ENCODE measurements at regions not wholly inside any gene's neighbourhood (a gene's known extent, or its start where the extent isn't known, plus 50 kb on each side); places are given as distances from the start of the nearest gene placed in this dataset.

DNA sequence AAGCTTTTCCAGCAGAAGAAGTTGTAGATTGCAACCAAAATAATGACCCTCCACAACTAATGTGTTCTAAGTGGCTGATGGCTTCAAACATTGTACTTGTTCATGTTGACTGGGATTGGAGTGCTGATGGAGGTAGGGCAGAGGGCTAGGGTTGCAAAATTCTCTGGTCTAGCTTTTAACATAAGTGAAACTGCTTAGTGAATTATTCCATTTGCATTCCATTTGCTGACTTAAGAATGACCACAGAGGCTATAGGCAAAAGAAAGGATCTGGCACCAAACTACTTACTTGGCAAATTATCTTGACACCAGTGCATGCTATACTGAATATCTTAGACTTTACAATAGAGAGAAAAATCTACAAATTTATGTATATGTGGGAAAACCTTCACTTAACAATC lies 287.0 kb downstream of the FGF9 start:
- no peak overlapping the region for H3K4me2 ChIP-seq
- Mint-ChIP-seq H3K9me3 (peaks cover 66% of the 10 kb centered on the region), H3K27me3 (ENCODE audit: insufficient read depth, low read depth, poor library complexity) (peaks cover 3% of the 10 kb centered on the region), H3K27ac (no peak overlapping the region), H3K4me3 (no peak overlapping the region), H3K4me1 (no peaks in the 10 kb centered on the region), H3K36me3 (ENCODE audit: low read depth) (peaks cover 17% of the 10 kb centered on the region)
- H2AFZ ChIP-seq: no peak overlapping the region
- no peaks in the 10 kb centered on the region for H3F3A ChIP-seq (replicated peaks; ENCODE audit: low read depth)
- H3K36me3 ChIP-seq (ENCODE audit: insufficient read depth): peaks cover 10% of the 10 kb centered on the region; the same call in 1 of the 2 replicates
- H3K27me3 ChIP-seq (ENCODE audit: insufficient read depth): no peaks in the 10 kb centered on the region
- ATAC-seq: no peak
- H3K4me1 ChIP-seq (ENCODE audit: insufficient read depth): no peaks in the 10 kb centered on the region
- no peaks in the 10 kb centered on the region for H3K79me2 ChIP-seq (replicated peaks; ENCODE audit: insufficient read depth)
- no peaks in the 10 kb centered on the region for H4K20me1 ChIP-seq (replicated peaks; ENCODE audit: insufficient read depth)
- DNase-seq (ENCODE audit: low spot score): no peak
- H3K4me3 ChIP-seq: no peak overlapping the region
- no peak overlapping the region for H3K27ac ChIP-seq (ENCODE audit: low read depth)
- H3K9me2 ChIP-seq (ENCODE audit: insufficient read depth): no peaks in the 10 kb centered on the region
- TF ChIP-seq JUNB (IDR thresholded peaks at IDR 0.05; ENCODE audit: unreplicated experiment) (no peak), EZH2 (IDR thresholded peaks at IDR 0.05; ENCODE audit: low read depth, unreplicated experiment) (no peak), STAT1 (IDR thresholded peaks at IDR 0.05; ENCODE audit: unreplicated experiment) (no peak), ZNF331 (CRISPR knock-in tag; IDR thresholded peaks at IDR 0.05; ENCODE audit: low read depth) (no peak), EZH2phosphoT487 (IDR thresholded peaks at IDR 0.05; ENCODE audit: unreplicated experiment) (no peak), ZNF114 (CRISPR knock-in tag; IDR thresholded peaks at IDR 0.05) (no peak), CREB1 (CRISPR knock-in tag; IDR thresholded peaks at IDR 0.05; ENCODE audit: low read depth) (no peak), NANOG (IDR thresholded peaks at IDR 0.05; ENCODE audit: borderline replicate concordance) (no peak), POLR2AphosphoS5 (IDR thresholded peaks at IDR 0.05; ENCODE audit: low read depth) (no peak)
- TF ChIP-seq, protein P1, sequence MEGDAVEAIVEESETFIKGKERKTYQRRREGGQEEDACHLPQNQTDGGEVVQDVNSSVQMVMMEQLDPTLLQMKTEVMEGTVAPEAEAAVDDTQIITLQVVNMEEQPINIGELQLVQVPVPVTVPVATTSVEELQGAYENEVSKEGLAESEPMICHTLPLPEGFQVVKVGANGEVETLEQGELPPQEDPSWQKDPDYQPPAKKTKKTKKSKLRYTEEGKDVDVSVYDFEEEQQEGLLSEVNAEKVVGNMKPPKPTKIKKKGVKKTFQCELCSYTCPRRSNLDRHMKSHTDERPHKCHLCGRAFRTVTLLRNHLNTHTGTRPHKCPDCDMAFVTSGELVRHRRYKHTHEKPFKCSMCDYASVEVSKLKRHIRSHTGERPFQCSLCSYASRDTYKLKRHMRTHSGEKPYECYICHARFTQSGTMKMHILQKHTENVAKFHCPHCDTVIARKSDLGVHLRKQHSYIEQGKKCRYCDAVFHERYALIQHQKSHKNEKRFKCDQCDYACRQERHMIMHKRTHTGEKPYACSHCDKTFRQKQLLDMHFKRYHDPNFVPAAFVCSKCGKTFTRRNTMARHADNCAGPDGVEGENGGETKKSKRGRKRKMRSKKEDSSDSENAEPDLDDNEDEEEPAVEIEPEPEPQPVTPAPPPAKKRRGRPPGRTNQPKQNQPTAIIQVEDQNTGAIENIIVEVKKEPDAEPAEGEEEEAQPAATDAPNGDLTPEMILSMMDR (conservative IDR thresholded peaks at IDR 0.05; ENCODE audit: low read depth in 2 of 2): no peak
- TF ChIP-seq, protein P2, sequence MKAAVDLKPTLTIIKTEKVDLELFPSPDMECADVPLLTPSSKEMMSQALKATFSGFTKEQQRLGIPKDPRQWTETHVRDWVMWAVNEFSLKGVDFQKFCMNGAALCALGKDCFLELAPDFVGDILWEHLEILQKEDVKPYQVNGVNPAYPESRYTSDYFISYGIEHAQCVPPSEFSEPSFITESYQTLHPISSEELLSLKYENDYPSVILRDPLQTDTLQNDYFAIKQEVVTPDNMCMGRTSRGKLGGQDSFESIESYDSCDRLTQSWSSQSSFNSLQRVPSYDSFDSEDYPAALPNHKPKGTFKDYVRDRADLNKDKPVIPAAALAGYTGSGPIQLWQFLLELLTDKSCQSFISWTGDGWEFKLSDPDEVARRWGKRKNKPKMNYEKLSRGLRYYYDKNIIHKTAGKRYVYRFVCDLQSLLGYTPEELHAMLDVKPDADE (IDR thresholded peaks at IDR 0.05): no peak
- TF ChIP-seq, protein P3, sequence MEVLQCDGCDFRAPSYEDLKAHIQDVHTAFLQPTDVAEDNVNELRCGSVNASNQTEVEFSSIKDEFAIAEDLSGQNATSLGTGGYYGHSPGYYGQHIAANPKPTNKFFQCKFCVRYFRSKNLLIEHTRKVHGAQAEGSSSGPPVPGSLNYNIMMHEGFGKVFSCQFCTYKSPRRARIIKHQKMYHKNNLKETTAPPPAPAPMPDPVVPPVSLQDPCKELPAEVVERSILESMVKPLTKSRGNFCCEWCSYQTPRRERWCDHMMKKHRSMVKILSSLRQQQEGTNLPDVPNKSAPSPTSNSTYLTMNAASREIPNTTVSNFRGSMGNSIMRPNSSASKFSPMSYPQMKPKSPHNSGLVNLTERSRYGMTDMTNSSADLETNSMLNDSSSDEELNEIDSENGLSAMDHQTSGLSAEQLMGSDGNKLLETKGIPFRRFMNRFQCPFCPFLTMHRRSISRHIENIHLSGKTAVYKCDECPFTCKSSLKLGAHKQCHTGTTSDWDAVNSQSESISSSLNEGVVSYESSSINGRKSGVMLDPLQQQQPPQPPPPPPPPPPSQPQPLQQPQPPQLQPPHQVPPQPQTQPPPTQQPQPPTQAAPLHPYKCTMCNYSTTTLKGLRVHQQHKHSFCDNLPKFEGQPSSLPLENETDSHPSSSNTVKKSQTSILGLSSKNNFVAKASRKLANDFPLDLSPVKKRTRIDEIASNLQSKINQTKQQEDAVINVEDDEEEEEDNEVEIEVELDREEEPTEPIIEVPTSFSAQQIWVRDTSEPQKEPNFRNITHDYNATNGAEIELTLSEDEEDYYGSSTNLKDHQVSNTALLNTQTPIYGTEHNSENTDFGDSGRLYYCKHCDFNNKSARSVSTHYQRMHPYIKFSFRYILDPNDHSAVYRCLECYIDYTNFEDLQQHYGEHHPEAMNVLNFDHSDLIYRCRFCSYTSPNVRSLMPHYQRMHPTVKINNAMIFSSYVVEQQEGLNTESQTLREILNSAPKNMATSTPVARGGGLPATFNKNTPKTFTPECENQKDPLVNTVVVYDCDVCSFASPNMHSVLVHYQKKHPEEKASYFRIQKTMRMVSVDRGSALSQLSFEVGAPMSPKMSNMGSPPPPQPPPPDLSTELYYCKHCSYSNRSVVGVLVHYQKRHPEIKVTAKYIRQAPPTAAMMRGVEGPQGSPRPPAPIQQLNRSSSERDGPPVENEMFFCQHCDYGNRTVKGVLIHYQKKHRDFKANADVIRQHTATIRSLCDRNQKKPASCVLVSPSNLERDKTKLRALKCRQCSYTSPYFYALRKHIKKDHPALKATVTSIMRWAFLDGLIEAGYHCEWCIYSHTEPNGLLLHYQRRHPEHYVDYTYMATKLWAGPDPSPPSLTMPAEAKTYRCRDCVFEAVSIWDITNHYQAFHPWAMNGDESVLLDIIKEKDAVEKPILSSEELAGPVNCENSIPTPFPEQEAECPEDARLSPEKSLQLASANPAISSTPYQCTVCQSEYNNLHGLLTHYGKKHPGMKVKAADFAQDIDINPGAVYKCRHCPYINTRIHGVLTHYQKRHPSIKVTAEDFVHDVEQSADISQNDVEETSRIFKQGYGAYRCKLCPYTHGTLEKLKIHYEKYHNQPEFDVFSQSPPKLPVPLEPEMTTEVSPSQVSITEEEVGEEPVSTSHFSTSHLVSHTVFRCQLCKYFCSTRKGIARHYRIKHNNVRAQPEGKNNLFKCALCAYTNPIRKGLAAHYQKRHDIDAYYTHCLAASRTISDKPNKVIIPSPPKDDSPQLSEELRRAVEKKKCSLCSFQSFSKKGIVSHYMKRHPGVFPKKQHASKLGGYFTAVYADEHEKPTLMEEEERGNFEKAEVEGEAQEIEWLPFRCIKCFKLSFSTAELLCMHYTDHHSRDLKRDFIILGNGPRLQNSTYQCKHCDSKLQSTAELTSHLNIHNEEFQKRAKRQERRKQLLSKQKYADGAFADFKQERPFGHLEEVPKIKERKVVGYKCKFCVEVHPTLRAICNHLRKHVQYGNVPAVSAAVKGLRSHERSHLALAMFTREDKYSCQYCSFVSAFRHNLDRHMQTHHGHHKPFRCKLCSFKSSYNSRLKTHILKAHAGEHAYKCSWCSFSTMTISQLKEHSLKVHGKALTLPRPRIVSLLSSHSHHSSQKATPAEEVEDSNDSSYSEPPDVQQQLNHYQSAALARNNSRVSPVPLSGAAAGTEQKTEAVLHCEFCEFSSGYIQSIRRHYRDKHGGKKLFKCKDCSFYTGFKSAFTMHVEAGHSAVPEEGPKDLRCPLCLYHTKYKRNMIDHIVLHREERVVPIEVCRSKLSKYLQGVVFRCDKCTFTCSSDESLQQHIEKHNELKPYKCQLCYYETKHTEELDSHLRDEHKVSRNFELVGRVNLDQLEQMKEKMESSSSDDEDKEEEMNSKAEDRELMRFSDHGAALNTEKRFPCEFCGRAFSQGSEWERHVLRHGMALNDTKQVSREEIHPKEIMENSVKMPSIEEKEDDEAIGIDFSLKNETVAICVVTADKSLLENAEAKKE (CRISPR knock-in tag; IDR thresholded peaks at IDR 0.05): no peak
- TF ChIP-seq, protein P4, sequence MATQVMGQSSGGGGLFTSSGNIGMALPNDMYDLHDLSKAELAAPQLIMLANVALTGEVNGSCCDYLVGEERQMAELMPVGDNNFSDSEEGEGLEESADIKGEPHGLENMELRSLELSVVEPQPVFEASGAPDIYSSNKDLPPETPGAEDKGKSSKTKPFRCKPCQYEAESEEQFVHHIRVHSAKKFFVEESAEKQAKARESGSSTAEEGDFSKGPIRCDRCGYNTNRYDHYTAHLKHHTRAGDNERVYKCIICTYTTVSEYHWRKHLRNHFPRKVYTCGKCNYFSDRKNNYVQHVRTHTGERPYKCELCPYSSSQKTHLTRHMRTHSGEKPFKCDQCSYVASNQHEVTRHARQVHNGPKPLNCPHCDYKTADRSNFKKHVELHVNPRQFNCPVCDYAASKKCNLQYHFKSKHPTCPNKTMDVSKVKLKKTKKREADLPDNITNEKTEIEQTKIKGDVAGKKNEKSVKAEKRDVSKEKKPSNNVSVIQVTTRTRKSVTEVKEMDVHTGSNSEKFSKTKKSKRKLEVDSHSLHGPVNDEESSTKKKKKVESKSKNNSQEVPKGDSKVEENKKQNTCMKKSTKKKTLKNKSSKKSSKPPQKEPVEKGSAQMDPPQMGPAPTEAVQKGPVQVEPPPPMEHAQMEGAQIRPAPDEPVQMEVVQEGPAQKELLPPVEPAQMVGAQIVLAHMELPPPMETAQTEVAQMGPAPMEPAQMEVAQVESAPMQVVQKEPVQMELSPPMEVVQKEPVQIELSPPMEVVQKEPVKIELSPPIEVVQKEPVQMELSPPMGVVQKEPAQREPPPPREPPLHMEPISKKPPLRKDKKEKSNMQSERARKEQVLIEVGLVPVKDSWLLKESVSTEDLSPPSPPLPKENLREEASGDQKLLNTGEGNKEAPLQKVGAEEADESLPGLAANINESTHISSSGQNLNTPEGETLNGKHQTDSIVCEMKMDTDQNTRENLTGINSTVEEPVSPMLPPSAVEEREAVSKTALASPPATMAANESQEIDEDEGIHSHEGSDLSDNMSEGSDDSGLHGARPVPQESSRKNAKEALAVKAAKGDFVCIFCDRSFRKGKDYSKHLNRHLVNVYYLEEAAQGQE (IDR thresholded peaks at IDR 0.05; ENCODE audit: unreplicated experiment): no peak

Data from GM23338 (cell line).